HG02610 (cell line): ENCODE measurements at regions not wholly inside any gene's neighbourhood (a gene's known extent, or its start where the extent isn't known, plus 50 kb on each side); places are given as distances from the start of the nearest gene placed in this dataset.
"Not testable (repeated sequence)": the region's sequence is repeated elsewhere in the genome, so short reads cannot be mapped to it uniquely, and the experiment has no call there.

Experiments used
- ATAC-seq: cut with Tn5 transposase; IDR thresholded peaks from one replicate; pipeline ENCODE4 v1.9.1; 2021; ENCODE audit warnings: mild to moderate bottlenecking, moderate library complexity; ENCODE audit not compliant: unreplicated experiment

- not testable (repeated sequence) for ATAC-seq
These were observed 86.8 kb upstream of the ADORA2B start for GRCh38 chr17:15858082-15858481.

- not testable (repeated sequence) for ATAC-seq
These were observed 84.2 kb upstream of the ADORA2B start for GRCh38 chr17:15860774-15861173.

- not testable (repeated sequence) for ATAC-seq
These were observed 80.9 kb upstream of the ADORA2B start for GRCh38 chr17:15864061-15864460.

DNA sequence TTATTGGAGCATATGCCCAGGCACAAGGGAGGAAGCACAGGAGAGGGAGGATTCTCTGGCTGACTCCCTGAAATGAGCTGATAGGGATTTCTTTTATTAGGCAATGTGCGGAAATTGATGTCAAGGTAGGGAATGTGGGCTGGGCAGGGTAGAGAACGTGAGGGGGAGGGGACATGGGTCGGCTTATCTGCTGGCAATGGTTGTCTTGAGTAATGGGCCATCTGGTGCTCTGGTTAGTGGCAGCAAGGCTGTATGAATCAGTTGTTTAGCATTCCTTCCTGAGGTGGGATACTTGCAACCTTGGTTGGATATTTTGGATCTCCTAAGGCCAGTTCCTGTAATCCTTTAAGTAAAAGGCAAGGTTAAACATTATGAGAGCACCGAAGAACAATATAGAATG, 80.5 kb upstream of the ADORA2B start:
- not testable (repeated sequence) for ATAC-seq

GRCh38 chr17:15866015-15866414, 78.9 kb upstream of the ADORA2B start:
- not testable (repeated sequence) for ATAC-seq

DNA sequence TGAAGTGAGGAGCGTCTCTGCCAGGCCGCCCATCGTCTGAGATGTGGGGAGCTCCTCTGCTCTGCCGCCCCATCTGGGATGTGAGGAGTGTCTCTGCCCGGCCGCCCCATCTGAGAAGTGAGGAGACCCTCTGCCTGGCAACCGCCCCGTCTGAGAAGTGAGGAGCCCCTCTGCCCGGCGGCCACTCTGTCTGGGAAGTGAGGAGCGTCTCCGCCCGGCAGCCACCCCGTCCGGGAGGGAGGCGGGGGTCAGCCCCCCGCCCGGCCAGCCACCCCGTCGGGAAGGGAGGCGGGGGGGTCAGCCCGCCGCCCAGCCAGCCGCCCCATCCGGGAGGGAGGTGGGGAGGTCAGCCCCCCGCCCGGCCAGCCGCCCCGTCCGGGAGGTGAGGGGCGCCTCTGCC, 77.6 kb upstream of the ADORA2B start:
- ATAC-seq, result not testable (repeated sequence)

DNA sequence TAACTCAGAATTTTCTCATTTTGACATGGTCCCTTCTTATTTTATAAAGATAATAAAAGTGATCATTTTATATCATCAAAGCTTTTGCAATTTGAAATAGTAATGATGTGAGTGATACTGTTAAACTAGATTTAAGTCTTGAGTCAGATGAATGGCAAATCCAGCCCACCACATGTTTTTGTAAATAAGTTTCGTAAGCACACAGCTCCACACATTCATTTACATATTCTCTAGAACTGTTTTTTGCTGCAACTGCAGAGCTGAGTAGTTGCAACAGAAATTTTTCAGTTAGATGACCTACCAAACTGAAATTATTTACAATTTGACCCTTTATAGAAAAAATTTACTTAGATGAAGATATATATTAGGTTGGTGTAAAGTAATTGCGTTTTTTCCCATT, 75.1 kb upstream of the ADORA2B start:
- not testable (repeated sequence) for ATAC-seq

DNA sequence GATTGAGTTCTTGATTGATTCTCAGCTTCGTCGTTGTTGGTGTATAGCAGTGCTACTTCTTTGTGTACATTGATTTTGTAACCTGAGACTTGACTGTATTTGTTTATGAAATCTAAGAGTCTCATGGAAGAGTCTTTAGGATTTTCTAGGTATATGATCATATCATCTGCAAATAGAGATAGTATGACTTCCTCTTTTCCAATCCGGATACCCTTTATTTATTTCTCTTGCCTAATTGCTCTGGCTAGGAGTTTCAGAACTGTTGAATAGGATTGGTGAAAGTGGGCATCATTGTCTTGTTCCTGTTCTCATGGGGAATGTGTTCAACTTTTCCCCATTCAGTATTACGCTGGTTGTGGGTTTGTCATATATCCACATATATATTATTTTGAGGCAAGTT, 72.3 kb upstream of the ADORA2B start:
- not testable (repeated sequence) for ATAC-seq

- ATAC-seq, result not testable (repeated sequence)
These were observed 66.9 kb upstream of the ADORA2B start for GRCh38 chr17:15877882-15878500.

DNA sequence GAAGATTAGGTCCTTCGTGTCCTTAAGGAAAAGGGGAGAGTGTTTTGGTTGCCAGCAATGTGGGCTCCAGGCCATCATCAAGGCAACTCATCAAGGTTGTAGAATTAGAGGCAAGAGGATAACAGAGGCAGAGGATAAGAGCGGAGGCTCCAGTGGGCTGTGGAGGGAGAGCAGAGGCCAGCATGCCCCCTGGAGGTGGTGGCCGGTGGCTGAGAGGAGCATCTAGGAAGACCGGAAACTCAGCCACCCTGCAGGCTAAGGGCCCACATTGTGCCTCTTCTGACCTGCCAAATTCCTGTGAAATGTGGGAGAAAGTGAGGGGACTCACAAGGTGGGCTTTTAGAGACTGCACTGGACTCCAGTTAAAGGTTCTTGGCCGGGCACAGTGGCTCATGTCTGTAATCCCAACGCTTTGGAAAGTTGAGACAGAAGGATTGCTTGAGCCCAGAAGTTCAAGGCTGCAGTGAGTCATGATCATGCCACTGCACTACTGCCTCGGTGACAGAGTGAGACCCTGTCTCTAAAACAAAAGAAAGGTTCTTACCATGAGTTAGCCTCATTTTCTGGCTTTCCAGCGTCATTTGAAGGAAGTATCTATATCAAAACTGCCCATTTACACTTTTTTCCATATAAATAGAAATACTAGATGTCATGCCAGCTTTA, 62.7 kb upstream of the ADORA2B start:
- ATAC-seq, result no peak

DNA sequence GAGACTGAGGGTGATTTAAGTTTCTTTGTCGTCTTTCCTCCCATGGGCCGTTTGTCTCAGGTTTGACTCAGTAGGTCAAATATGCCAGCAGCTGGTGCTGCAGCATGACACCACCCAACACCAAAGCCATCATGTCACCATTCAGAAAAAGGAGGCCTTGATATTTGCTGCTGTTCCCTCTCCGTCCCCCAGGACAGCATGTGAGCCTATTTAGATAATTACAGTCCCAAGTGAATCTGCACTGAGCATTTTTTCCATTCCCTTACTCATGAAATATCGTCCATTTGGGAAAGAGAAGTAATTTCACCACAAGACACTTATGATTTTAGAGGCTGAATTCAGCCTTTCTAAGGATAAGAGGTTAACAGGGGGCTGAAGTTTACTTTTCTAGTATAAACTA, 62.2 kb upstream of the ADORA2B start:
- ATAC-seq, result no peak

DNA sequence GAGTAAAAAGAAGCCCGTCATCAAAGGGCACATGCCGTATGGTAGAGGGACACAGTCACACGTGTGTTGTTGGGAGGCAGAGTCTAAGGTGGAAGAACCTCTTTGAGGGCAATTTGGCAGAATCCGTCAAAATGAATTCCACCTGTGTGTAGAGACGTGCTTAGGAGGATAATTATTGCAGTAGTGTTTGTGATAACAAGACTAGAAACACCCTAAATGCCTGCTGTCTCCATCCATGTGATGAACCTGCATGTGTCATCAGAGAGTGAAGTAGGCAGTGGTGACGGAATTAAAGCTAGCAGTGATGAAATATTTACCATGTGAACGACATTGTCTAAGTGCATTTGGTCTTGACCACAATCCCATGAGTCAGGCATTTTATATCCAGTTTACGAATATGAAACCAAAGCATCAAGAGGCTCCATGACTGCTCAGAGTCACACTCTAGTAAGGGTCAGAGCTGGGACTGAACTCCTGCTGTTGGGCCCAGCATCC, 61.3 kb upstream of the ADORA2B start:
- ATAC-seq, result no peak

GRCh38 chr17:15884731-15885130, 60.2 kb upstream of the ADORA2B start:
- ATAC-seq, result no peak

- ATAC-seq, result no peak
These were observed 59.2 kb upstream of the ADORA2B start for GRCh38 chr17:15885770-15886169.

GRCh38 chr17:15886221-15886620, 58.7 kb upstream of the ADORA2B start:
- no peak for ATAC-seq

DNA sequence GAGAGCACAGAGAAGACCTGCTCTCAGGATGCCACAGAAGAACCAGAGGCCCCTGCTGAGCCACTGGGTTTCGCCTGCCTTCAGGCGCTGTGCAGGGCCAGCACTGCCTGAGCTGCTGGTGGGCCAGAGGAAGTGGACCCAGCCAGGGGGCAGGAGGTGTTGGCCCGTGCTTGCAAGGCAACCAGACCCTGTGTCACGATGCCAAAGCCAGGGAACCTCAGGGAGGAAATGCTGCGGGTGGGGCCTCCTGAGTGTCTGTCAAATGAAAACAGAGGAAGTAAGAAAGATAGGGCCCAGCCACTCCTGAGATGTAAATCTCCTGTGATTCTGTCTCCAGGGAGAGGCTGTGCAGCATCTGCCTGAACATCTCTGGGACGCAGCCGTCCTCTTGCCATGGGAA, 58.1 kb upstream of the ADORA2B start:
- ATAC-seq, result no peak

DNA sequence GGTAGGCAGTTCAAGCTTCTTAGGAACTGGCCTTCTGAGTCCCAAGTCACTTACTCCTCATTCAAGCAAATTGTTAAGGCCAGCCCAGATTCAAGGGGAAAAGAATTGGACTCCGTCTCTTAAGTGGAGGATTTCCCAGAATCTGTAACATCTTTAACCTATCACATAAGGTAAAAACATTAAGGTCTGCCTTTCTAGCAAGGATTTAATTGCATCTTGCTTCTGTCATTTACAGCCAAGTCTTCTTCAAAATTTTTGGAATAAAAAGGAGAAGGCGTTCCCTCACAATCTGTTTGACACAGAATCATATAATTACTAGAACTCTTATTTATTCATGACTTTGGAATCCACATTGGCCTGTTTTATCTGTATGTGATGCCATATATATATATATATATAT, 56.5 kb upstream of the ADORA2B start:
- ATAC-seq, result no peak

DNA sequence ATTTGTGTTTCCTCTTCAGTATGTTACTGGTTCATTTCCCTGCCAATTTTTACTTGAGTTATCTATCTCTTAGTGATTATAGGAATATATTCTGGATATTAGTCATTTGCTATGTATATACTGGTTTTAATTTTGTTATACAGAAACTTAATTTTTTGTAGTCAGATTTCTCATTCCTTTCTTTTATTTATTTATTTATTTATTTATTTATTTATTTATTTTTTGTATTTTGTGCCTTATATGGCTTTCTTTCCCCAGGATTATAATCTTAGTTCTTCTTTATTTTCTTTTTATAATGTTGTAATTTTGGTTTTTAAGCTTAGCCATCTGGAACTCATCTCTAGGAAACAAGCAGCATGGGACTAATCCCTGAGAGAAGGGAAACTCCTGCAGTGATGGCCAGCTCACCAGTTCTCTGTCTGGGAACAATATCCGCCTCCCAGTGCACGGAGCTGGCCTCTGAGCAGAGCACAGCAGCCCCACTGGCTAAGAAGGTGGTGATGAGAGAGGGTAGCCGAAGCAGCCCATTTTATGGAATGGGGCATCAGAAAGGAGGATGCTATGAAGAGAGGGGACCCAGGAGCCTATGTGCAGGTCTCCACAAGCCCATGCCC, 54.5 kb upstream of the ADORA2B start:
- ATAC-seq, result no peak

- no peak for ATAC-seq
These were observed 53.6 kb upstream of the ADORA2B start for GRCh38 chr17:15891318-15891717.

DNA sequence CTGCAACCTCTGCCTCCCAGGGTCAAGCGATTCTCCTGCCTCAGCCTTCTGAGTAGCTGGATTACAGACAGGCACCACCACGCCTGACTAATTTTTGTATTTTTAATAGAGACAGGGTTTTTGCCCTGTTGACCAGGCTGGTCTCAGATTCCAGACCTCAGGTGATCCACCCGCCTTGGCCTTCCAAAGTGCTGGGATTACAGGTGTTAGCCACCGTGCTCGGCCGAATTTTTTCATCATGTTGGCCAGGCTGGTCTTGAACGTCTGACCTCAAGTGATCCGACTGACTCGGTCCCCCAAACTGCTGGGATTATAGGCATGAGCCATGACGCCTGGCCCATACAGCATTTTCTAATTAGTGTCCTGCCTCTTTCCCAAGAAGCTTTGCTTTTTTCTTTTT, 52.7 kb upstream of the ADORA2B start:
- ATAC-seq, result no peak

GRCh38 chr17:15892731-15893657, 51.9 kb upstream of the ADORA2B start:
- no peak for ATAC-seq
